Ishikawa (cell line): ENCODE measurements at regions not wholly inside any gene's neighbourhood (a gene's known extent, or its start where the extent isn't known, plus 50 kb on each side); places are given as distances from the start of the nearest gene placed in this dataset.

Experiments used
- CEBPB ChIP-seq: IDR thresholded peaks from 2 replicates; pipeline ENCODE4 v1.6.1; 2012
- CREB1 ChIP-seq: IDR thresholded peaks from 2 replicates; pipeline ENCODE4 v1.6.1; 2012; ENCODE audit warnings: low read depth
- EGR1 ChIP-seq: IDR thresholded peaks from 2 replicates; pipeline ENCODE4 v1.6.1; 2012
- EP300 ChIP-seq: IDR thresholded peaks from 2 replicates; pipeline ENCODE4 v1.6.1; 2012; ENCODE audit warnings: borderline replicate concordance
- FOXM1 ChIP-seq: IDR thresholded peaks from 2 replicates; pipeline ENCODE4 v1.6.1; 2012; ENCODE audit warnings: low read depth, borderline replicate concordance
- NFIC ChIP-seq: IDR thresholded peaks from 2 replicates; pipeline ENCODE4 v1.6.1; 2012
- RAD21 ChIP-seq: IDR thresholded peaks from 2 replicates; pipeline ENCODE4 v1.6.1; 2012; ENCODE audit warnings: low read depth
- REST ChIP-seq: IDR thresholded peaks from 2 replicates; pipeline ENCODE4 v1.6.1; 2012; ENCODE audit warnings: low read depth, mild to moderate bottlenecking
- TAF1 ChIP-seq: IDR thresholded peaks from 2 replicates; pipeline ENCODE4 v1.6.1; 2012; ENCODE audit warnings: low read depth, mild to moderate bottlenecking
- TCF12 ChIP-seq: IDR thresholded peaks from 2 replicates; pipeline ENCODE4 v1.6.1; 2012; ENCODE audit warnings: low read depth
- TEAD4 ChIP-seq: IDR thresholded peaks from 2 replicates; pipeline ENCODE4 v1.6.1; 2012
- USF1 ChIP-seq: IDR thresholded peaks from 2 replicates; pipeline ENCODE4 v1.6.1; 2012
- YY1 ChIP-seq: IDR thresholded peaks from 2 replicates; pipeline ENCODE4 v1.6.1; 2012; ENCODE audit warnings: low read depth
- ZBTB7A ChIP-seq: IDR thresholded peaks from 2 replicates; pipeline ENCODE4 v1.6.1; 2012; ENCODE audit warnings: low read depth
- TF ChIP-seq, protein P1 (sequence below): IDR thresholded peaks from 2 replicates; pipeline ENCODE4 v1.6.1; 2012

DNA sequence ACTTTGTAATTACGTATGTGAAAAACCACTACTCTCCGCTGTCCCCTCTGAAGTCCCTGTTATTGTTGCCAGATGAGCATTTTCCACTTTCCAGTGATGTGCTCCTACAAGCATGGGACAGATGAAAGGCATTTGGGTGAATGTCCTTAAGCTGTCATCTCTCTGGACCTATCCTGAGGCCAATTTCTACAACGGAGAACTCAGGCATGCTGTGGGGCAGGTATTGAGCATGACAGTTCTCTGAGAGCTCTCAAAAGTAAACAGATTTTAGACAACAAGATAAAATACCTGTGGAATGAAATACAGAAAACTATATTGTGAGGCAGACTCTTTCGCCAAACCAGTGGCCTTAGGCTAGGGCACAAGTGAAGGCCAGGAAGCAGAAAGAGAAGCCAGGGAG is 656.5 kb upstream of the NR2F2 start:
- TF ChIP-seq CEBPB (no peak), RAD21 (no peak), ZBTB7A (no peak), USF1 (no peak), EGR1 (no peak), TEAD4 (no peak), EP300 (no peak), TCF12 (no peak), REST (no peak), NFIC (no peak), TAF1 (no peak), CREB1 (no peak), YY1 (no peak), FOXM1 (no peak)
- TF ChIP-seq, protein P1, sequence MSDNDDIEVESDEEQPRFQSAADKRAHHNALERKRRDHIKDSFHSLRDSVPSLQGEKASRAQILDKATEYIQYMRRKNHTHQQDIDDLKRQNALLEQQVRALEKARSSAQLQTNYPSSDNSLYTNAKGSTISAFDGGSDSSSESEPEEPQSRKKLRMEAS, result no peak

- TF ChIP-seq FOXM1 (no peak), TEAD4 (no peak), RAD21 (no peak), CREB1 (no peak), TAF1 (no peak), TCF12 (no peak), ZBTB7A (no peak), CEBPB (no peak), REST (no peak), USF1 (no peak), NFIC (no peak), EP300 (no peak), EGR1 (no peak), YY1 (no peak)
- TF ChIP-seq, protein P1, result no peak
These were observed 654.0 kb upstream of the NR2F2 start for GRCh38 chr15:95676500-95676899.

GRCh38 chr15:95679847-95680582 is 650.5 kb upstream of the NR2F2 start:
- TF ChIP-seq TAF1 (no peak), EGR1 (no peak), CREB1 (no peak), RAD21 (no peak), EP300 (no peak), FOXM1 (no peak), USF1 (no peak), CEBPB (no peak), TEAD4 (no peak), TCF12 (no peak)
- TF ChIP-seq, protein P1, result no peak

DNA sequence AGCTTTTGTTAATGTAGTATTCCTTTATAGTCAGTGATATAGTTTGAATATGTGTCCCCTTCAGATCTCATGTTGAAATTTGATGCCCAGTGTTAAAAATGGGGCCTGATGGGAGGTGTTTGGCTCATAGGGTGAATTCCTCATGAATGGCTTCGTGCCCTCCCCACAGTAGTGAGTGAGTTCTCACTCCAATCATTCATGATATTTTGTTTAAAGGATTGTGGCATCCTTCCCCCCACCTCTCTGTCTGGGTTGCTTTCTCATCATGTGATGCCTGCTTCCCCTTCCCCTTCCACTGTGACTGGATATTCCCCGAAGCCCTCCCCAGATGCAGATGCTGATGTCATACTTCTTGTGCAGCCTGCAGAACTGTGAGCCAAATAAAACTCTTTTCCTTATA is 649.8 kb upstream of the NR2F2 start:
- TF ChIP-seq EGR1, result no peak
- no peak for TF ChIP-seq NFIC
- no peak for TF ChIP-seq TCF12
- TF ChIP-seq, protein P1, result no peak
- TF ChIP-seq ZBTB7A, result no peak
- TF ChIP-seq CREB1, result no peak
- TF ChIP-seq RAD21, result no peak
- TF ChIP-seq USF1, result no peak
